GM19025 (cell line): ENCODE measurements at regions not wholly inside any gene's neighbourhood (a gene's known extent, or its start where the extent isn't known, plus 50 kb on each side); places are given as distances from the start of the nearest gene placed in this dataset.
A peak's percentile ranks its signal among the peaks of the same experiment; 100 is the strongest.

Experiments used
- ATAC-seq: cut with Tn5 transposase; IDR thresholded peaks from one replicate; pipeline ENCODE4 v1.9.1; 2021; ENCODE audit warnings: mild to moderate bottlenecking, low read depth, moderate library complexity; ENCODE audit not compliant: unreplicated experiment

DNA sequence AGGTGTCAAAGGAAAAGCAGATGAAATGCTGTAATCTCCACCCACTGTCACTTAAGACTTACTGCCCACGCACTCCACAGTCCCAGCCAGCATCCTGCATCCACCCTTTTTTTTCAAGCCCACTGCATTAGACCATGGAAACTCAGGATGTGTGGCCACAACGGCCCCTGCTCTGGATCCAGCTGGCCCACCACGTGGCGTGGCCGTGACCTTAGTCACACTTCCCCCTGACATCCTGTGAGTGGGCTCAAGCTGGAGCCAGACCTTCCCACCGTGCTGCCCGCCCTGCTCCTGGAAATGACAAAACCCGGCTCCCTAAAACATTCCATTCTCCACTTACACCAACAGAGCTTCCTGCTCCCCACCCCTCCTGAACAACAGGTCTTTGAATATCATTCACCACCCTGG, 588.3 kb upstream of the DIPK2B start:
- ATAC-seq, result no peak

GRCh38 chrX:45788315-45788714, 587.6 kb upstream of the DIPK2B start:
- ATAC-seq, result no peak

DNA sequence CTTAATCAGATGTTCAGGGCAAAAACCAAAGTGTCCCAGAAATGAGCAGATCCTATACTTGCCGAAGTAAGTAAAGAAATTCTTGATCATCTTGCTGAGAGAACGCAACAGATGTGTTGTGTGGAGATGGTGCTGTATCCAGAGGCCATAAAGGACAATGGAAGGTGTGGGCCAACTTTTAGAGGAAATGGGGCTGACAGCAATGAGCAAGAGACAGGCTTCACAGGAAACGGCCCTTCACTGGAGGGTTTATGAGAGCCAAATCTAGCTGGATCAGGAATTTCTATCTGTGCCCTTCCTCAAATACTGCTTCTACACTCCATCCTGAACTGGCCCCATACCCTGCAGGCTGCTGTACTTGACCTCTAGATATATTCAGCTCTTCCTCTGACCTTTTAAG, 583.9 kb upstream of the DIPK2B start:
- no peak for ATAC-seq

DNA sequence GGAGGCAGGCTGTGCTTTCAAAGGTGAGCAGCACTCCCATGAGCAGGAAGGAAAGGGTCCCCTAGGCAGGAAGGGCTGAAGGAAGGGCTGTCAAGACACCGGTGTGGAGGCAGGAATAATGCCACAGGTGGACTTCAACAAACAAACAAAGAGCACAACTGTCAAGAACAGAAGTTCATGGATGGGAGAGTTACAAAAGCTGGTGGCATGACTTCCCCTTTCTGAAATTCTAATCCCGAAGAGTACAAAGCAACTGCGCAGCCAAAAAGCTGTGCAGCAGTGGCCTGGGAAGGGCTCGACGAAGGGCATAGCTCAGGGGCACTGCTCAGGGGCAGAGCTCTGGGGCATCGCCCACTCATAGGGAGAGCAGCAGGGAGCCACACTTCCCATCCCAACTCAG, 582.3 kb upstream of the DIPK2B start:
- no peak for ATAC-seq

- ATAC-seq, result no peak
Observed at GRCh38 chrX:45781901-45782553, 581.4 kb upstream of the DIPK2B start.

GRCh38 chrX:45778616-45779015, 577.9 kb upstream of the DIPK2B start:
- no peak for ATAC-seq

DNA sequence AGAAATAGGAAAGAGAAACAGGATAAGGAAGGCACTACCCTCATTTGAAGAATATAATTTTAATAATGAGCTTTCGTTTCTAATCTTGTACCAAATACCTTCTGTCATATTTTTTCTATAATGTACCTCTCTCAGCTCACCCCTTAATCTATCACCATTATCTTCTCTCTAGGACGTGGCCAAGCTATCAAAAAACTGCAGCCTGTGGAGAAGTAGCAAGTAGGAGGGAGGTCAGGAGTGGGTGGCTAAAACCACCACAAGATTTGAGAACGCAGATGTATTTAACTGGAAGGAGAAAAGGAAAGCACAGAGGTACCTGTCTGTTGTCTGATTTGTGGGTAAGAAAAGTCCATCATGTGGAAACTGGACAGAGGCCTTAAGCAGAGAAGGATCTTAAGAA, 576.7 kb upstream of the DIPK2B start:
- no peak for ATAC-seq

GRCh38 chrX:45775468-45775867, 574.8 kb upstream of the DIPK2B start:
- ATAC-seq, result no peak

DNA sequence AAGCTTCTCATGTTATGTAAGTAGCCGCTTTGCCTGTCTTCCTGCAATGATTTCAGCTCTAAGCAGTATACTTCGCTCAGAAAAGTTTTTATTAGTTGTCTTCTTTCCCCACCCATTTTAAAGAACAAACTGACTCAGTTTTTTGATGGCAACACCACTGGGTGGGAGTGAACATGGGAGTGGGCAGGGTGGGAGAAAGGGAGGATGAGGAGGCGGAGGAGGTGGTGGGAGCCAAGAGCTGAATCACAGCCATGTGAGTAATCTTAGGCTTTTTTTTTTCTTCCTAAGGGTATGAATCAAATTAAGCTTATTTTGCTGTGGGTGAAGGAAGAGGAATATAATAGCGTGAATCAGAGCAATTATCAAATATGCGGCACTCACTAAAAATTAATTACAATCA, 574.3 kb upstream of the DIPK2B start:
- no peak for ATAC-seq

DNA sequence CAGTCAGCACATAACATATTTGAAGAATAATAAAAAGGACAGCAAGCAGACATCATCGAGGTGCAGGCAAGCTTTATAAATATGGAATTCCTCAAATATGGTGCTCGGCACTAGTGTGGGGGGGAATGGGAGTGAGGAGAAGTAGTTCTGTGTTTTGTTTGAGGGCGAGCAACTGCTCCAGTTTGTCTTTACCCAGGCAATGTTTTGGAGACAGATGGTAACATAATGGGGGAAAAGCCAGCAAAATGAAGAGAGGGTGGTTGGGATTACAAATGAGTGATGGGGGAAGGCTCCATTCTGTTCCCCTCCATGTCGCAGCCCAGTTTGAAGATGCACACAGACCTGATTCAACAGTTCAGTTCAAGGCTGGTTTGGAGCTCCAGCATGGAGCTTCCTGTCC, 572.9 kb upstream of the DIPK2B start:
- no peak for ATAC-seq

GRCh38 chrX:45771560-45772340, 571.1 kb upstream of the DIPK2B start:
- no peak for ATAC-seq

- ATAC-seq, result no peak
Observed at GRCh38 chrX:45771114-45771513, 570.4 kb upstream of the DIPK2B start.

DNA sequence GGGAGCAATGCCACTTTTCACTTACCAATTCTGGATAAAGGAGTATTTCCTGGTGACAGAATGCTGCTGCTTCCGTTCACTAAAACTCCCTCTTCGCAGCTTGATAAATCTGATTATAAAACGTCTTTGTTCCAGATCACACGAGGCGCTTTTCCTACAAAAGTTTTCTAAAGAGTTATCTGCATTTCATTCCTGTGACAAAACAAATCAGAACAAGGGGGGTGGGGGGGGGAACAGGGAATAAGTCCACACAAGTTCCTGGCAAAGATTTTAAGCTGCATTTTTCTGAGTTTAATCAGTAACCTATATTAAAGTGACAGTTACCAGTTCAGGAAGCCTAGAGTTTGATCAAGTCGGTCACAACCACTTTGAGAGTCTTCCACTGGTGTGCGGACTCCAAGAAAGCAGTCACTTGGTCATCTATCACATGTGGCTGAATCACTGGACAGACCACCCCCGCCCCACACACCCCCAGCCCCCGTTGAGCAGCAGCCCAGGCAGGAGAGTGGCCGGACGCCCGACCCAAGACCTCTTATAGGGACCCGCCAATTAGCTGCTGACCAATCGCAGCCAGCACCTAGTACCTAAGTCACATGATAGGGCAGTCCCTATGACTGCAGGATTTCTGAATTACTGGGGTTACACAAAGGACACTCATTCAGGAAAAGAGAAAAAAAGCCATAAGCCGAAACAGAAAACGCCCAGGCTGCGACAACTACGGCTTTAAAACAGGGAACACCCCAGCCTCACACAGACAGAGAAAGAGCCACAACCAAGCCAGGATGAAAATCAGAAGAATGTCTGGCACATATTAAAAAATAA, 569.3 kb upstream of the DIPK2B start:
- peak; percentile 79 for ATAC-seq

DNA sequence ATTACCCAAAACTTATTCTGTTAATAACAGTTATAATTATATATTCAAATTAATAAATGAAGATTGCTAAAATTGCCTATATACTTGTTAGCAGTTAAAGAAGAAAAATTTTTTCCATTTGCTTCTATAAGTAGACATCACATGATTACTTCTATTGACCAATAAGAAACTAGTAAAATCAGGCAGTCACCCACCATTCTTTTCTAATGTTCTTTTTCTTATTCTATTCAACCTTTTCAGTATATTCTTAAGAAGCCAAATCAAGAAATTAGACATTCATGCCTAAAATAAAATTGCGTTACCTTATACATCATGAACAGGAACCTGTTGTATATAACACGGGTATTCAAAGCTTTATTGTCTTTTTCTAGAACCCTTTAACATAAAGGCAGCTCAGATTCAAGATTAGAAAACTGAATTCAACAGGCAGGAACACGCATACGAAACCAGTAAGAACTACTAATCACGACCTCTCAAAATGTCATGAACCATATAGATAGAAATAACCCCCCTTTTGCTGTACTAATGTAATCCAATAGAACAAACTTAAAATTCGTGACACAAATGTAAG, 568.1 kb upstream of the DIPK2B start:
- ATAC-seq, result no peak

DNA sequence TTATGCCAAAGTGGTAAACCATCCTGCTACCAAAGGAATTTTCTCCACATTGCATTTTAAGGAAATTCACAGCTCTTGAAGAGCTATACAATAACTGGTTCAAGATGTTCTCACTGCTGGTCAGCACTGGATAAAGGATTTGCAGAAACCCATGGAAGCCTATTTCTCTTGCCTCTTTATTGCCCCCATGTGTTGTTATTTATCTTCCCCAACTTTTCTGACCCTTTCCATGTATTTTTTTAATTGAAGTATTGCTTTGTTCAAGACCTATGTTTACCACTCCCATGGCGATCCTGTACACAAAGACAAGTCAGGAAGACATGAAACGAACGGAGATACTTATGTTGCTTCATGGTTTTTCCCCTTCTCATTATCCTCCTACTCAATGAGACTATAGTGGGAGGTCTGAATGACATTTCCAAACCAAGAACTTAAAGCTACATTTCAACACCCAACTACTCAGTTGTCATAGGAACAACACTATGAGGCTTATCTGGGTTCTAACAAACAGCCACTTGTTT, 566.4 kb upstream of the DIPK2B start:
- ATAC-seq, result no peak

- ATAC-seq, result no peak
Observed at GRCh38 chrX:45765767-45766166, 565.1 kb upstream of the DIPK2B start.

DNA sequence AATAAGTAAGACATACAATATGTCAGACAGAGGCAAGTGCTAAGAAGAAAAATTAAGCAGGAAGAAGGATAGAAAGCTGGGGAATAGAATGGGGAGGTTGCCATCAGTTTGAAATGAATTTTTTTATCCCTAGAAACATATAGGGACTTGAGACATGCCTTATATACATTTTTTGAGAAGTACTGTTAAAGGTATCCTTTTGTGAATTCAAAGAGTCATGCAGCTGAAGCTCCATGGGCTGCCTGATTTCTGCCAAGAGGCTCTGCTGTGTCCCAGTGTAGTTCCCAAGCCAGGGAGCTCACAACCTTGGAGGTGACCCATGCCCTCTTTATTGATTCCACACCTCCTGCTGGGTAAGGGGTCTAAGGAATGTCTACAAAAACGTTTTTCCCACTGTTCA, 564.6 kb upstream of the DIPK2B start:
- no peak for ATAC-seq

- no peak for ATAC-seq
Observed at GRCh38 chrX:45762699-45763647, 562.3 kb upstream of the DIPK2B start.

DNA sequence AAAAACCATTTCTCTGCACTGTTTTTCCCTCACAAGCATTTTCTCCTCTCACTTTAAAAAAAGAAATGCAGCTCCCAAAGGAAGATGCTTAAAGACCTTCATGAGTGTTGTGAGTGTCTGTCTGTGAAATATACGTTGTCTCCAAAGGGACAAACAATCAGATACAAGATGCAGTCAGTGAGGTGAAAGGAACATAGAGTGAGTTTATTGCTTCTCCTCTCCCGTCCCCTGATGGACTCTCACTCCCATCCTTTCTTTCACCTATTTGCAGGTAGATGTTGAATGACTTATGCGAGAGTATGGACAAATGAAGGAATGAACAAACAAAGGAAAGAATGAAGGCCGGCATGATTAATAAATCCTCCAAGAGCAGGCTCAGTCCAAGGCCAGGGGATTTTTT, 561.2 kb upstream of the DIPK2B start:
- ATAC-seq, result no peak
